ENCODE measurements at regions not wholly inside any gene's neighbourhood (a gene's known extent, or its start where the extent isn't known, plus 50 kb on each side); places are given as distances from the start of the nearest gene placed in this dataset.

DNA sequence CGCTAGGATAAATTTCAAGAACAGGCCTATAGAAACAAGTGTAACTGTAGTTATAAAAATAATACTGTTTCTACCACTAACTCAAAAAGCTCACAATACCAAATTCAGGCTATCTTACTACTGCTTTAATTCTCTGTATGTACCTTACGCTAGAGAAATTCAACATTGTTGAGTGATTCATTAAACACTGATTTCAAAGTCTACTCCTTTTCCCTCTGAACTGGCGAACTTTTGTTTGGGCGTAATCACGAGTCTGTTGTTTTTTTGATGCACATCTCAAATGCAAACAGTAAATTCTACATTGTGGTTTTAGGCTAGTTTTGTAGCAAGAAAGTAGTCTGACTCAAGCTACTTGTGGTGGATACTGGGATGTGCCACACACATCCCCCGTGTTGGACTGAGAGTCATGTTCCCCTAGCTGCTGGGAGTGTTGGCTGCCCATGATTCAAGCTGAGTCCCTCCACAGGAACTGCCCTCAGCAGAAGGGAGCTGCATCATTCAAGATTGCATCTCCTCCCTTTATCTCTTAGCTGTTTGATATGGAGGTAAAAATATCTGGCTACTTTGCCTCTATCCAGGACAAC lies 406.1 kb downstream of the RAPGEF2 start (continued):
- TF ChIP-seq, protein P1, sequence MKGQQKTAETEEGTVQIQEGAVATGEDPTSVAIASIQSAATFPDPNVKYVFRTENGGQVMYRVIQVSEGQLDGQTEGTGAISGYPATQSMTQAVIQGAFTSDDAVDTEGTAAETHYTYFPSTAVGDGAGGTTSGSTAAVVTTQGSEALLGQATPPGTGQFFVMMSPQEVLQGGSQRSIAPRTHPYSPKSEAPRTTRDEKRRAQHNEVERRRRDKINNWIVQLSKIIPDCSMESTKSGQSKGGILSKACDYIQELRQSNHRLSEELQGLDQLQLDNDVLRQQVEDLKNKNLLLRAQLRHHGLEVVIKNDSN (CRISPR knock-in tag; IDR thresholded peaks at IDR 0.05), result no peak

DNA sequence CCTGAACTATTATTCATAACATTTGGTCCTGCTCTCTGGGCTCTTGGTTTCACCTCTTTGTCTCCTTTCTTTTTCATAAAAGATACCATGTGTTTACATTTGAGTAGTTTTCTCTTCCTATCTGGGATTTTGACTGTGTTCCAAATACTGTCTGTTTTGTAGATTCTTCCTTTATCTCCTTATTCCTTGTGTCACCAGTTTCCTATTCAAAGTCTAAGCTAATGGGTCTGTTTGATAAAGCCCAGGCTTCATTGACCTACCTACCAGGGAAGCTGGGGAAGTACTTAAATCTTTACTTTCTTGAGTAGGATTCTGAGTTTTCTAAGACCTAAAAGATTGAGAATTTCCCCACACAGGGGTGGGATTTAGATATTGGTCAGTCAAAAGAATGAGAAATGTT lies 409.5 kb downstream of the RAPGEF2 start:
- TF ChIP-seq ZBTB21 (CRISPR knock-in tag; IDR thresholded peaks at IDR 0.05; ENCODE audit: borderline replicate concordance), result no peak
- TF ChIP-seq ZSCAN18 (CRISPR knock-in tag; IDR thresholded peaks at IDR 0.05), result no peak
- no peak for TF ChIP-seq FOXK1 (CRISPR knock-in tag; IDR thresholded peaks at IDR 0.05)
- TF ChIP-seq JUN (CRISPR knock-in tag; IDR thresholded peaks at IDR 0.05), result no peak
- no peak for TF ChIP-seq PRRX2 (CRISPR knock-in tag; IDR thresholded peaks at IDR 0.05)
- TF ChIP-seq, protein P2, sequence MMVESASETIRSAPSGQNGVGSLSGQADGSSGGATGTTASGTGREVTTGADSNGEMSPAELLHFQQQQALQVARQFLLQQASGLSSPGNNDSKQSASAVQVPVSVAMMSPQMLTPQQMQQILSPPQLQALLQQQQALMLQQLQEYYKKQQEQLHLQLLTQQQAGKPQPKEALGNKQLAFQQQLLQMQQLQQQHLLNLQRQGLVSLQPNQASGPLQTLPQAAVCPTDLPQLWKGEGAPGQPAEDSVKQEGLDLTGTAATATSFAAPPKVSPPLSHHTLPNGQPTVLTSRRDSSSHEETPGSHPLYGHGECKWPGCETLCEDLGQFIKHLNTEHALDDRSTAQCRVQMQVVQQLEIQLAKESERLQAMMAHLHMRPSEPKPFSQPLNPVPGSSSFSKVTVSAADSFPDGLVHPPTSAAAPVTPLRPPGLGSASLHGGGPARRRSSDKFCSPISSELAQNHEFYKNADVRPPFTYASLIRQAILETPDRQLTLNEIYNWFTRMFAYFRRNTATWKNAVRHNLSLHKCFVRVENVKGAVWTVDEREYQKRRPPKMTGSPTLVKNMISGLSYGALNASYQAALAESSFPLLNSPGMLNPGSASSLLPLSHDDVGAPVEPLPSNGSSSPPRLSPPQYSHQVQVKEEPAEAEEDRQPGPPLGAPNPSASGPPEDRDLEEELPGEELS (CRISPR knock-in tag; IDR thresholded peaks at IDR 0.05), result no peak
- no peak for TF ChIP-seq ARID4B (CRISPR knock-in tag; IDR thresholded peaks at IDR 0.05; ENCODE audit: borderline replicate concordance)
- no peak for TF ChIP-seq ZNF219 (CRISPR knock-in tag; IDR thresholded peaks at IDR 0.05; ENCODE audit: borderline replicate concordance)
- TF ChIP-seq, protein P3, sequence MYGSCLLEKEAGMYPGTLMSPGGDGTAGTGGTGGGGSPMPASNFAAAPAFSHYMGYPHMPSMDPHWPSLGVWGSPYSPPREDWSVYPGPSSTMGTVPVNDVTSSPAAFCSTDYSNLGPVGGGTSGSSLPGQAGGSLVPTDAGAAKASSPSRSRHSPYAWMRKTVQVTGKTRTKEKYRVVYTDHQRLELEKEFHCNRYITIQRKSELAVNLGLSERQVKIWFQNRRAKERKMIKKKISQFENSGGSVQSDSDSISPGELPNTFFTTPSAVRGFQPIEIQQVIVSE (CRISPR knock-in tag; IDR thresholded peaks at IDR 0.05; ENCODE audit: borderline replicate concordance), result no peak
- Mint-ChIP-seq H3K9me3 (peaks cover 28% of the 10 kb centered on the region), H3K27me3 (ENCODE audit: low read depth) (no peaks in the 10 kb centered on the region), H3K36me3 (peaks cover 2% of the 10 kb centered on the region; the same call in 1 of the 2 replicates), H3K27ac (no peak overlapping the region), H3K4me1 (no peaks in the 10 kb centered on the region), H3K4me3 (no peak overlapping the region)
- ATAC-seq, result no peak
- no peak for DNase-seq (ENCODE audit: low spot score)
- ChIA-PET POLR2A (no interaction called here), CTCF (no interaction called here)

DNA sequence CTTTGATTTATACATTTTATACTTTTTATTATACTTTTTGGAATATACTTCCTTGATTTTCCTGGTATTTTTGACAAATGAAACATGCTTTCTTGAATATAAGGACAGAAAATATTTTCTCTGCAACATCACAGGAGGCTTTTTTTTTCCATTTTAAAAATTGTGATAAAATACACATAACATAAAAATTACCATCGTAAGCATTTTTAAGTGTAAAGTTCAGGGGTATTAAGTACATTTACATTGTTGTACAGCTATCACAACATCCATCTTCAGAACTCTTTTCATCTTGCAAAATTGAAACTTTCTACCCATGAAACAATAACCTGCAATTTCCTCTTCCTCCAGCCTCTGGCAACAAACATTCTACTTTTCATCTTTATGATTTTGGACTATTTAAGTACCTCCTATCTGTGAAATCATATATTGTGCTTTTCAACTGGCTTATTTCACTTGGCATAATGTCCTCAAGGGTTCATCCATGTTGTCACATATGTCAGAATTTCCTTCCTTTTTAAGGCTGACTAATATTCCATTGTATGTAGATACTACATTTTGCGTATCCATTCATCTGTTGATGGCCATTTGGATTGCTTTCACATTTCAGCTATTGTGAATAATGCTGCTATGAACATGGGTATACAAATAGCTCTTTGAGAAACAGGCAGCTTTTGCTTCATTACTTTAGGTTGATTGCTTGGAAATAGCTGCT lies 412.6 kb downstream of the RAPGEF2 start:
- CTCF ChIA-PET, result no interaction called here

More for the DNA sequence above, 412.6 kb downstream of the RAPGEF2 start:
- DNase-seq (ENCODE audit: low spot score) (no peak), ATAC-seq (no peak)
- H3K4me3 Mint-ChIP-seq, result no peak overlapping the region
- POLR2A ChIA-PET, result no interaction called here
- TF ChIP-seq TCF7 (CRISPR knock-in tag; IDR thresholded peaks at IDR 0.05; ENCODE audit: low read depth) (no peak), ELF4 (CRISPR knock-in tag; IDR thresholded peaks at IDR 0.05; ENCODE audit: low read depth) (no peak)
- peaks cover 28% of the 10 kb centered on the region for H3K9me3 Mint-ChIP-seq
- no peaks in the 10 kb centered on the region for H3K4me1 Mint-ChIP-seq
- H3K36me3 Mint-ChIP-seq, result peaks cover 2% of the 10 kb centered on the region; the same call in 1 of the 2 replicates
- no peaks in the 10 kb centered on the region for H3K27me3 Mint-ChIP-seq (ENCODE audit: low read depth)
- no peak overlapping the region for H3K27ac Mint-ChIP-seq

Data from WTC11 (cell line).